ENCODE measurements at regions not wholly inside any gene's neighbourhood (a gene's known extent, or its start where the extent isn't known, plus 50 kb on each side); places are given as distances from the start of the nearest gene placed in this dataset.
"Not testable (repeated sequence)": the region's sequence is repeated elsewhere in the genome, so short reads cannot be mapped to it uniquely, and the experiment has no call there.

DNA sequence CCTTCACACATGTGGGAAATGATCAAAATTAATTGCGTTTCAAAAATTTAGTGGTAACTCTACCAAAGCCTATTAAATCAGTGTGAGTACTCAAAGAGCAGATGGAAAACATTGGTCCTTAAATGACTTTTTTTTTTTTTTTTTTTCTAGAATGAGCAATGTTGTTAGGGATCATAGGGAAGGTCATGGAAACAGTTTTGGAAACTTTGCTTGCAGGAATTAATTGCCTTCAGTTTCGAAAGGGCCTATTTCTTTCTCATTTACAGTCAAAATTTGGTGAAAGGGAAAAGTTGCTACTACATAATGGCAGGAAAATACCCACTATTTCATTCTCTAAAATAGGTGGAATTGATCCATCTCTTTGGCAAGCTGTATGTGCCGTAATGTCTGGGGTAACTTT, 160.9 kb downstream of the RTL9 start:
- no peak for DNase-seq

DNA sequence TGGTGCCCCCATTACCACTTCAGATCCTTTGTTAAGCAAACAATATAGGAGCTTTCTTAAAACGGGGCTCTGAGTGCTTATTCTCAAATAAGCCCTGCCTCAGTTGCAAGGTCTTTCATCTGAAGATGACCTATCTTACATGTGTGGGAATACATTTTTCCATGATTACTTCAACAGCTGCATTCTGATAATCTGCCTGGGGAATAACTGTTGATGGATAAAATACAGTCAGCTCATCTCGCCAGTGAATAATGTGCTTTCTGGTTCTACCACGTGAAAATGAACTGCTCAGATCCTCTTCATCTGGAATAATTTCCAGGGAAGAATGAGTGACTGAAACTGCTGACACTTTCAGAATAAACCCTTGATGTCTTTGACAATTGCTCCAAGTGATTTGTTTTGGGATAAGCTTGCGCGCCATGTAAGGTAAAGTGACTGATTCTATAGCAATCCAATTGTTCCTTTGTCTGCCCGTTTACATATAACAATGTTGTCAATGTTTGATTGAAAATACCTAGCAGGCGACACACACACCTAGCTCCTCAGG, 161.3 kb downstream of the RTL9 start:
- no peak for DNase-seq

DNA sequence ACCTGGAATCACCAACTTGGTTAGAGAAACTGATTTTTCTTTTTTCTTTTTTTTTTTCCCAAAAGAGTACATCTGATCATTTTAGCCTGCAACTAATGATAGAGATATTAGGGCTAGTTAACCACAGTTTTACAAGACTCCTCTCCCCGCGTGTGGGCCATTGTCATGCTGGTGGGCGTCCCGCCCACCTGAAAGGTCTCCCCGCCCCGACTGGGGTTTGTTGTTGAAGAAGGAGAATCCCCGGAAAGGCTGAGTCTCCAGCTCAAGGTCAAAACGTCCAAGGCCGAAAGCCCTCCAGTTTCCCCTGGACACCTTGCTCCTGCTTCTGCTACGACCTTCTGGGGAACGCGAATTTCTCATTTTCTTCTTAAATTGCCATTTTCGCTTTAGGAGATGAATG, 162.0 kb downstream of the RTL9 start:
- not testable (repeated sequence) for DNase-seq

DNA sequence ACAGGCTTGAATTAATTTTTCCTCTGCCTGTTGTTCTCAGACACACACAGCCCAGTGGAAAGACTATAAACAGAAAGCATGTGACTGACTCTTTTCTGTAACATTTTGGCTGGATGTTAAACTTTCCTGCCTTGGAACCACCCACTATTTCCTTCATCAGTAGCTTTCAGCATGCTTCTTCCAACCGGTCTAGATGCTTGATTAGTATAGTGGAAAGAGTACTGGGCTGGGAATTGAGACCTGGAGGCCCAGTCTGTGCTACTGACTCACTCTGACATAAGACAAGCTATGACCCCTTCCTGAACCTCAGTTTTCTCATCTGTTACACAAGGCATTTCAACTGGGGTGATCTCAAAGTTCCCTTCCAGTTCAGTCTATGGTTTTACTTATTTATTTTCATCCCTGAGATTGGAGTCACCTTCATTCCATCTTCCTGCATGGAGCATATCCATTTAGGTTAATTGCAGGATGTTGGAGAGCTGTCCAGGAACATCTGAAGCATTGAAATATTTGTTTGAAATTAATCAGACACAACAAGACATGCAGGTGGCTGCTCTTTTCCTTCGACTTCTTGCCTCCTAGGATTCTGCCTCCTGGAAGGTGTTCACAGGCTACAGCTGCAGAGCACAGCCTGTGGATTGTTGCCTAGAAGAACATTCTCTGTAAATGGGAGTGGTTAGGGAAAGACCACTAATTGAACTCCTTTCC, 173.4 kb downstream of the RTL9 start:
- DNase-seq, result peak; percentile 34

DNA sequence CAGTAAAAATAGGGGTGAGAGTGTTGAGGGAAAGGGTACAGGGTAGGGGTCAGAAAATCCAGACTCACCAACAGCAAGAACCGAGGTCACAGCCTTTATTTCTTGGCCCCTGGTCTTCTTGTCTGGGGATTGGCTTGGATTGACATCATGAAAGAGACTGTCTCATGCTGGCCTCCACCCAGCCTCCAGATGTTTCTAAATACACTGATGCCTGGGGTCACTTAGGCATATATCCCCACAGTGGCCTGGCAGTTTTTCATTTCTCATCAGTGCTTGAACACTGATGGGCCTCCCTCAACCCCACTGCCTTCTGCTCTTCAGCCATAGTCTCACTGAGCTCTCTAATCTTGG, 173.9 kb downstream of the RTL9 start:
- no peak for DNase-seq

DNA sequence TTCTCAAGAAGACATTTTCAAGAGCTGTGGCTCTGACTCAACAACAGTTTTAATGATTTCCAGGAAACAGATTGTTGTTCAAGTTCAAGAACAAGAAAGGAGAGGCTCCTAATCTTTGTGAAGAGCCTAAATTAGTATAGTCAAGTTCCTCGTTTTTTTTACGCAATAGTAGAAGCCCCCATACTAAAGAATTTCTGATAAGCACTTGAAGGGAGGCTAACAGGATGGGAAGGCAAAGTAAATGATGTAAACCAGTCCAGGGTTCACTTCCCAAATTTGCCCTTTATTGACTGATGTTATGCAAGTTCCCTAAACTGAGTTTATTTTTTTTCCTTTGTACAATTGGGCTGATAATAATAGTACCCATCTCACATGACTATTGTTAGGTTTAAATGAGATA, 178.2 kb downstream of the RTL9 start:
- no peak for DNase-seq

DNA sequence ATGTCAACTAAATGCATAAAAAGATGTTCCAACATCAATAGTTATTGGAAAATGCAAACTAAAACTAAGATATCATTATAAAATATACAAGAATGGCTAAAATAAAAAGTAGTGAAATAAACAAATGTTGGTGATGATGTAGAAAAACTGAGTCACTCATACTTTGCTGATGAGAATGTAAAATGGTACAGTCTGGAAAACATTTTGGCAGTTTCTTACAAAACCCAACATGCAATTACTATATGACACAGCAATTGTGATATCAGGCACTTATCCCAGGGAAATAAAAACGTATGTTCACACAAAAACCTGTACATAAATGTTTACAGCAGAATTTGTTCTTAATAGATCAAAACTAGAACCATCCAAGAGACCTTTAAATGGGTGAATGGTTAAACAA, 182.6 kb downstream of the RTL9 start:
- DNase-seq, result peak; percentile 20

DNA sequence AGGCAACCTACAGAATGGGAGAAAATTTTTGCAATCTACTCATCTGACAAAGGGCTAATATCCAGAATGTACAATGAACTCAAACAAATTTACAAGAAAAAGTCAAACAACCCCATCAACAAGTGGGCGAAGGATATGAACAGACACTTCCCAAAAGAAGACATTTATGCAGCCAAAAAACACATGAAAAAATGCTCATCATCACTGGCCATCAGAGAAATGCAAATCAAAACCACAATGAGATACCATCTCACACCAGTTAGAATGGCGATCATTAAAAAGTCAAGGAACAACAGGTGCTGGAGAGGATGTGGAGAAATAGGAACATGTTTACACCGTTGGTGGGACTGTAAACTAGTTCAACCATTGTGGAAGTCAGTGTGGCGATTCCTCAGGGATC, 192.2 kb downstream of the RTL9 start:
- DNase-seq, result not testable (repeated sequence)

DNA sequence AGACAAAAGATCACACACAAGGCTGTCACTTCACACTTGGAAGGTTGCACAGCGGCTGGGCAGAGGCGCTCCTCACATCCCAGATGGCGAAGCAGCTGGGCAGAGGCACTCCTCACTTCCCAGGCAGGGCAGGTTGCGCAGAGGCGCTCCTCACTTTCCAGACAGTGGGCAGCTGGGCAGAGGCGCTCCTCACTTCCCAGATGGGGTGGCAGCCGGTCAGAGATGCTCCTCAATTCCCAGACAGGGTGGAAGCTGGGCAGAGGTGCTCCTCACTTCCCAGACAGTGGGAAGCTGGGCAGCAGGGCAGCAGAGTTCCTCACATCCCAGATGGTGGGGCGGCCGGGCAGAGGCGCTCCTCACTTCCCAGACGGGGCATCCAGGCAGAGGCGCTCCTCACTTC, 199.2 kb downstream of the RTL9 start:
- DNase-seq, result no peak

DNA sequence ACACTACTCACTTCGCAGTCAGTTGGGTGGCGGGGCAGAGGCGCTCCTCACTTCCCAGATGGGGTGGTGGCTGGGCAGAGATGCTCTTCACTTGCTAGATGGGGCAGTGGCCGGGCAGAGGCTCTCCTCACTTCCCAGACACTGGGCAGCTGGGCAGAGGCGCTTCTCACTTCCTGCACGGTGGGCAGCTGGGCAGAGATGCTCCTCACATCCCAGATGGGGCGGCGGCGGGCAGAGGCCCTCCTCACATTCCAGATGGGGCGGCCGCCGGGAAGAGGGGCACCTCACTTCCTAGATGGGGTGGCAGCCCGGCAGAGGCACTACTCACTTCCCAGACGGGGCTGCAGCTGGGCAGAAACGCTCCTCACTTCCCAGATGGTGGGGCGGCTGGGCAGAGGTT, 199.8 kb downstream of the RTL9 start:
- DNase-seq, result no peak

DNA sequence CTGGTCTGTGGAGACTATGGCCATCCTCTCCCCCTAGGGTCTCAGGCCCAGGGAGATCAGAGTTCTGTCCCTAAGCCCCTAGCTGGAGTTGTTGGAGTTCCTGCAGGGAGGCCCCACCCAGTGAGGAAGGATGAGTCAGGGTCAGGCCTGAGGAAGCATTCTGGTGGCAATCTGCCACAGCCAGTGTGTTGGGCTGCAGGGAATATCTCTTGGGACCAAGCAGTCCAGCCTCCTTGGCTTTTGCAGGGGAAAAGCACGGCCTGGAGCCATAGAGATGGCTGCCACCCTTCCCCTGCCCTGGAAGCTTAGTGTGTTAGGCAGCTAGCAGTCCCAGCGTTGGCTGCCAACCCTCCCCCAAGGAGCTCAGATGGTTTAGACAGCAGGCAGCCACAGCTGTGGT, 202.4 kb downstream of the RTL9 start:
- DNase-seq, result peak; percentile 45

DNA sequence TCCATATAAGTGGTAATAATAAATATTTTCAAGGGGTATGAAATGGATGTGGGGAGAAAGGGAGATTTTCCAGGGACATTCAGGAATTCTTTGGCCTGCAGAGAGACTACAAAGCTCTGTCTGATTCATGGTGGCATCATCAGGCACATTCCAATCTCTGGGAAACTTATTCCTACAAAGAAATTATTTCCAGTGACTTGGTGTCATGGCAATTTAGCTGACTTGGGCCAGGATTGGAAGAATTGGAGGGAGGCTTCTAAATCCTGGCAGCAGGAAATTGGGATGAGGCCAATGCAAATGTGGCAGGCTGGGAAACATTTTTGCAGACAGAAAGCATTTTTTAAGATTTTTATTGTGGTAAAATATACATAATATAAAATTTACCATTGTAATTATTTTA, 204.6 kb downstream of the RTL9 start:
- peak; percentile 70 for DNase-seq

DNA sequence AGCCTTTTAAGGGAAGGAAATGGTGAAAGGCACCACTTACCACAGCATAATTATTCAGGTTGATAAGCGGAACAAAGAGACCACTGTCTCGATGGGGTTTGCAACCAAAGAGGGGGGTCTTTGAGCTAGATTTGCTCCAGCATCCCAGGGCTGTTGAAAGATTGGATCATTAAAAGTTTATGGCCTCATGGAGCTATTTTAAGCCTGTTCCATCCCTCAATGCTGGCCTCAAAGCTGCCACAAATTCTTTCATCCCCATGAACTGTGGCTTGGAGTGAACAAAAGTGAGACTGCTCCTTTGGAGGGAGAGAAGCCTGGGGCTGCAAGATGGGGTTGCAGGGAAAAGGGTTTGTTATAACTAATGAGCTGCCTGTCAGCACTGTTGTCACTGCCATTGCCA, 209.8 kb downstream of the RTL9 start:
- no peak for DNase-seq

DNA sequence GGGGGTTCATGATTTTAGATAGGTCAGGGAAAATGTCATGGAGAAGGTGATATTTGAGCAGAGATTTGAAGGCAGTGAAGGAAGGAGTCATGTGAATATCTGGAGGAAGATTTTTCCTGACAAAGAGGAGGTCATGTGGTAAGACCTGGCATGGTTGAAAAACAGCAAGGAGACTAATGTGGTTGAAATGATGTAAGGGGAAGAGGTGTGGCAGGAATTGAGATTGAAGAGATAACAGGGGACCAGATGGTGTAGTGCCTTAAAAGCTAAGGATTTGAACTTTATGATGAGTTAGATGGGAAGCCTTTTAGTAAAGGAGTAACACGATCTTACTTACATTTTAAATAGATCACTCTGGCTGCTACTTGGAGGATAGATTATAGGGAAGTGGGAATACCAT, 210.9 kb downstream of the RTL9 start:
- peak; percentile 26 for DNase-seq

DNA sequence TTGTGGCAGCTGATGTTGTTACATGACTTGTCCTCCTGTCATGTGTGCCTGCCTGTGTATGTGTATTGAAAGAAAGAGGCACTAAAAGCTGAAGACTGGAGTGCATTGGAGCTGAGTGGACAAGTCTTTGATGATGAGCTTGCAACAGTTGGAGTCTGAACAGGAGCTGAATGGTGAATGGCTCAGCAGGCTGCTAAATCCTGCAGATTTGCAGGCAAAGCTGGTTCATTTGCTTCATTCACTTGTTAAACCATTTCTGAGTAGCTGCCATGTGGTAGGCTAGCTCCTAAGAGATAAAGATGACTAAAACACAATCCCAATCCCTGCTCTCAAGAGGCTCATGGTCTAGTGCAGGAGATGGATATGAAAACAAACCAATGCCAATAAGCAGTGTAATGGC, 217.3 kb downstream of the CHRDL1 start:
- DNase-seq, result no peak

DNA sequence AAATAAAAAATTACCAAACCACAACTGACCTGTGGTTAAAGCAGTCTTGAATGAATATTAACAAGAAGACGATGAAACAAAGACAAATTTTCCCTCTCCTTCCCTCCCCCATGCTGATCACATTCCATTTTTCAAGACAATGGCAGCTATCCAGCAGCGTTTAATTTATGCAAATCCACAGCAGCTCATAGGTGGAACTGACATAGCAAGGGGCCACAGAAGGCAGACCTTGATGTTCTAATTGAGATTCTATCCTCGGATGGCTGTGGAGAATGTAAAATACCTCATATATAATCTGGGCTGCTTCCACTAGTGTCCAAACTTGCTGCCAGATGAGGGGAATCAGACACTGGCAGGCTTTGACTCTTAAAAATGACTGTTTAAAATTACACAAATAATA, 211.5 kb downstream of the CHRDL1 start:
- DNase-seq, result no peak

DNA sequence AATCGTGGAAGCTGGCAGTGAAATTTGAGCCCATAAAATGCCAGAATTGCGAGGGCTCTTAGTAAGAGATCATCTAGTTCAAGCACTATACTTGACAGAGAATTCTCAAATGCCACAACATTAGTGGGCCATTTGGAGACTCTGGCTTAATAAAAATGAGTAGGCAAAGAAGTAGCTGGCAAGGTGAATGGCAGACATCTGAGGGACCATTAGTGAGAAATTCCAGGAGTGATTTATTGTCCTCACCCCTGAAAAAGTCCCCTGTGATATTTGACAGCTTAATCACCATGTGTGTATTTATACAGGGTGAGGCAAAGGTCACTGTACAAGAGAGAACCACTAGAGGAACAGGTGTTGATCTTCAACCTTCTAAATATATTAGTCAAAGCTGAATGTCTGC, 207.5 kb downstream of the CHRDL1 start:
- no peak for DNase-seq

DNA sequence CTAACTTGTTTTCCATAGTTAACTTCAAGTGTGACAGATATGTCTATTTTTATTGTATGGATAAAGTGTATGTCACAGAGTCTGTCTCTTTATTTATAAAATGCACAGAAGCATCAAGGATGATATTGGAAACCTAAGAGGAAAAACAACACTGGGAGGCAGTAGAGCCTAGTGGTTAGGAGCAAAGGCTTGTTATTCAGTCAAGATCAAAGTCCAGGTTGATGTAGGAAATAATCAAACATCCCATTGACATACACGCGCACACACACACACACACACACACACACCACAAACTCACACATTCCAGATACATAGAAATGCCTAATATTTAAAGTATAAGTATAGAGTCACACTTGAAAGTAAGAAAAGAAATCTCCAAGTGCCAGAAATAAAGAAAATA, 206.8 kb downstream of the CHRDL1 start:
- DNase-seq, result no peak

DNA sequence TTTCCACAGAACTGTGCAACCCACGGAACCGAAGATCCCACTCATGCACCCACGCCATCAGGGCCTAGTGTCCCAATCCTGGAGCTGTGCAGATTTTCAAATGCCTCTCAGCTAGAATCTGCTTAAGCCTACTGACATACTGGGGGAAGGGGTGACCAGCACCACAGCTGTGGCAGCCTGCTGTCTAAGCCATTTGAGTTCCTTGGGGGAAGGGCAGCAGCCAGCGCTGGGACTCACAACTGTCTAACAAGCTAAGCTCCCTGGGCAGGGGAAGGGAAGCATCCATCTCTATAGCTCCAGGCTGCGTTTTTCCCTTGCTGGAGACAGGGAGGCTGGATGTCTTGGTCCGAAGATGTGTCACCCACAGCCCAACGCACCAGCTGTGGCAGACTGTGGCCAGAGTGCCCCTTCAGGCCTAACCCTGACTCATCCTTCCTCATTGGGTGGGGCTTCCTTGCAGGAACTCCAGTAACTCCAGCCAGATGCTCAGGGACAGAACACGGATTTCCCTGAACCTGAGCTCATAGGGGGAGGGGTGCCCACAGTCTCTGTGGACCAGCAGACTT, 194.8 kb downstream of the CHRDL1 start:
- peak; percentile 49 for DNase-seq

DNA sequence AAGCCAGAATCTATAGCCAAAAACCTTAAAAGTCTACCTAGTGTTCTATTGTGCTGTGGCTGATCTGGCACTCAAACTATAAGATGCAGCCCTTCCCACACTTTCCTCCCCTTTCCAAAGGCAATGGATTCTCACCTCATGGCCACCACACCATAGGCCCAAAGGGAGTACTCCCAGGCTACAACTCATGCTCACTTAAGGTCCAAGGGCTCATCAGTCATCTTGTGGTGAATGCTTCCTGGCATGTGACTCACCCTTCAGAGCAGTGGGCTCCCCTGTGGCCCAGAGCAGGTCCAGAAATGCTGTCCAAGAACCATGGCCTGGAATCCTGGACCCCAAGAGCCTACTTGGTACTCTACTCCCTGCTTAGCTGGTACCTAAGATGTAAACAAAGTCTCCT, 181.0 kb downstream of the CHRDL1 start:
- DNase-seq, result no peak

Data from HCEC 1CT (cell line).